Hematopoietic multipotent progenitor cell treated with erythropoietin and hydrocortisone succinate and interleukin-3 and kit ligand, for 8 days (in vitro differentiated cells): ENCODE measurements at regions not wholly inside any gene's neighbourhood (a gene's known extent, or its start where the extent isn't known, plus 50 kb on each side); places are given as distances from the start of the nearest gene placed in this dataset.

Source experiments
- DNase-seq: peaks from one replicate; pipeline ENCODE4 v3.0.0-alpha.2; 2015

DNA sequence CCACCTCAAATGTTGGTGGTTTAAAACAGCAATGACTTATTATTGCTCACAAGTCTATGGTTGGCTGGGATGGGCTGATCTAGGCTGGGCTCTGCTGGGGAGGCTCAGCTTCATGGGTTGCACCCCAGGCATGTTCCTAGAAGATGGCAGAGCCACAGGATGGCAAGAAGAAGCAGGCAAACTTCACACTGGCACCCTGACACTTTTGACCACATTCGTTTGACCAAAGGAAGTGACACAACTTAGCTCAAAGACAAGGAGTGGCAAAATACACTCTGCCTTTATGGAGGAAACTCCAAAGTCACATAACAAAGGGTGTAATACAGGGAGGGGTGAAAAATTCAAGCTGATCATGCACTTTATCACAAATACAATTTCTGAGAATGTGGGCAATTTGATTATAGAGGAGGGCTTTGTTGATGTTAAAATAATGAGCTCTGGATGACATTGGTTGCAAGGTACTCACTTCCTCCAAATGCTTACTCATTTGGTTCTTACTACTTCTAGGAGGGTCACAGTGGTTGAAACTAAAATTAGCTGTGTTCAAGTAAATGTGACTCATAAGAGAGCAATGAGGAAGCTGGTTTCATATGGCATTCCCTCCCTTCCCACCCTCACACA lies 249.2 kb upstream of the RPS6KA3 start:
- no peak for DNase-seq

DNA sequence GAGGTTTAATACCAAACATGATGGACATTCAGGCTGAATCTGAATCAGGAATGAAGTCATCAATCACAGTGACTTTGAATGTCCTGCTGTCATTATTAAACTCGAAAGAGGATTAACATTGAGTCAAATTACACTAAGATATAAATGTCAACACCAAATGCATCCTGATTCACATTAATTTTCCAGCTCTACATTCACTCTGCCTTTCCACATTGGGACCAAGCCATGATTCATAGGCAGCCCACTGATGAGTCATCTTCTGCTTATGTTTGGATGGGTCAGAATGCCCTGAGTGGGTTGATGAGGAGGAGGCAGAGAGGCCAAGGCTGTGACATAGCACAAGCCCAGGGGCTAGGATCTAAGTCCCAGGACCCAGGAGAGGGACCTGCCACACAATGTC lies 247.6 kb upstream of the RPS6KA3 start:
- no peak for DNase-seq

DNA sequence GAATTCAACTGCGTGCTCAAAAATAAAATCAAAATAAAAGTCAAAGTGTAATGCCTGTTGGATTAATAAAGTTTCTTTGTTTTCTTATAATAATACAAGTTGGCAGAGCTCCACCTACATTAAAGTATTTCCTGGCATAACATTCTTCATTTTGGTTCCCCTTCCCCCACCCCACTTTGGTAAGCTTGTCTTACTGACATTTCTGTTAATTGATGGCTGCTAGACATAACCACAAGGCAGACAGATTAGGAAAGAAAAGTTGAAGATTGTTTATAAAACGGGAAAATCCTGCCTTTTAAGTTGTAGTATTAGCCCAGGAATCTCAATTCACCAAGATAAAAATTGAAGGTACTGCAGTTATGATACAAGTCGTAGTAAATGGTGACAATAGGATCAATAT lies 246.5 kb upstream of the RPS6KA3 start:
- DNase-seq, result no peak

DNA sequence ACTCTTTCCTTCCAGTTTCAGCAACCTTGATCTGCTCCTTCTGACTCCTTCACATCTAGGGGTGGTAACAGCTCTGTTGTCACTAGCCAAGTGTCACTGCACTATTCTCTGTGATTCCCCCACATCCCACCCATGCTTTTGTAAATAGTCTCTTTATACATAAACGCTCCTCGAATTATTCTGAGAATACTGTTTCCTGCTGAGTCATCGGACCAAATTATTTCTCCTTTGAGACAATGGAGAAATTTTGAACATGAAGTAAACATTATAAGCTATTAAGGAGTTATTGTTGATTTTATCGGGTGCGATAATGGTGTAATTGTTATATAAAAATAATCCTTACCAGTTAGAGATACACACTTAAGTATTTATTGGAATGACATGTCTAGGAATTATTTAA lies 245.1 kb upstream of the RPS6KA3 start:
- DNase-seq, result no peak

DNA sequence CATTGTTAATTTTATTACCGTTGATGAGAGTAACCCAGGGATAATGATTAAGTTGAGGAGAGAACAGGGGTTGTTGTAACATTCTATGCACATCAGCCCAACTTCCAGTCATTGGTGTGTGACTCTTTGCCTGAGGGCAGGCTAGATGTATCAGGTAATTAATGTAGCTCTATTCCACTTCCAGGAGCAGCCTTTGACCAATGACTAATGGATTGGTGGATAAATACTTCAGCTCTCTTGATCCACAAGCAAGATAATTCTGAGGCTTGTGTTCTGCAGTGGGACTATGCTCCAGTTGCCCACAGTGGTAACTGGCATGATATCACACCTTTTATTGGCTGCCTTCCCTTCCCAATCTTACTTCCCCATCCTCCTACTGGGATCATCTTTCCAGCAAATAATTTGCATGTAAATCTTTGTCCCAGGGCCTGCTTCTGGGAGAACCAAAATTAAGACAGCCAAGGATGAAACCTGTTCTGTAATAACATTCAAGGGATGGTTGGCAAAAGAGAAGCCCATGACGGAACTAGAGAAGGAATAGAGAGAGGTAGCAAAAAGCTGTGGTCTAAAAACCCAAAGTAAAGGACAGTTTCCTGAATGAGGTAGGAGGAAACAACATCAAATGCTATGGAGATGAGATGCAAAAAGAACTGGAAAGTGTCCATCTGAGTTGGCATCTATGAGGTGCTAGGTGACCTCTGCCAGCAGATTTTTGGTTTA lies 241.4 kb upstream of the RPS6KA3 start:
- no peak for DNase-seq

DNA sequence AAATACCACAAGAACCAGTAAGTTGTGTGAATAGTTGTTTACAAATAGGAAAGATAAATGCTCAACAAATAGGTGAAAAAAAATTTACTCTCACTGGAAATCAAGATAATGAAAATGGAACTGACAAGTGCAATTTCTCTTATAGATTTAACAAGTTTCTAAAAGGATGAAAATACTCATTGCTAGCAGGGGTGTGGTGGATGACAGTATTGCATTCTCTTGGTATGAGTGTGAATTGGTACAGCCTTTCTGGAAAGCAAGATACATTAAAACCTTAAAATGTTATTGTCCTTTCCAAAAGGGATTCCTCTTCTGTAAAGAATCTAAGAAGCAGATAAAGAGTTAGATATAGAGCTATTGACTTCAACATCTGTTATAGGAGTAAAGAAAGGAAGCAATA lies 240.0 kb upstream of the RPS6KA3 start:
- DNase-seq, result no peak

DNA sequence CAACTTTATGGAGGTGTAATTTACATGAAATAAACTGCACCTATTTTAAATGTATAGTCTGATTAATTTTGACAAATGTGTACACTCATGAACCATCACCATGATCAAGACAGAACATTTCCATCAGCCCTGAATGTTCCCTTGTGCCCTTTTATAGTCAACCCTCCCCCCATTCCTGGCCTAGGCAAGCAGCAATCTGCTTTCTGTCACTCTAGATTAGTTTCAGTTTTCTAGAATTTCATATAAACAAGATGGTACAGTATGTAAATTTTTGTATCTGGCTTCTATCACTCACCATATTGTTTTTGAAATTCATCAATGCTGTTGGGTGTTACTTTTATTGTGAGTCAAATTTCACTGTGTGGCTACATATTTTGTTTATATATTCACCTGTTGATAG lies 234.2 kb upstream of the RPS6KA3 start:
- no peak for DNase-seq

DNA sequence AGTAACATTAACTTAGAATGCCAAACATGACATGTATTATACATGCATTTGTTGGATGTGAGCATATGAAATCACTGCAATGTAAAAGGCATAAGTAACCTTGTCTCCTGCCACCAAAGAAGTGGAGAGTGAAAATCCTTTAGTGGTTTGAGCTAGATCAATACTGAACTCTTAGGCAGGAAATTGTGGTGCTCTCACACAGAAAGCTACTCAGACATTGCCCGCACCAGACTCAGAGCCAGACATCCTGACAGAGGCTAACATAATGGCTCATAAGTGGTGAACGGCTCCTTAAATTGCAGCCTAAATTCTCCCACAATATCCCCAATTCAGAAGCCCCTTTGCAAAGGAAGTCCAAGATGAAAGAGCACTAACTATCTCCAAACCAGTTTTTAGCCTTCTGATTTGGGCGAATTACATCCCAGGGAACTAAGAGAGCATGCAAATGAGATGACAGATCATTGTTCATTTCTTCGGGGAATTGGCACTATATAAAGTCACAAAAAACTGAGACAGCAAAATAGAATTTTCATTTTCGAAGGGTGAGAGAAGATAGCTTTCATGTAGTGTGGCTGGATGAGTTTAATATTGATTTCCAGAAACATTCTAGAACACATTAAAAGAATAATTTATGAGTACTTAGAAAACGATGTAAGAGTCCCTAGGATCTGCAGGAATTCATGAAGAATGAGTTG lies 233.6 kb upstream of the RPS6KA3 start:
- DNase-seq, result no peak

DNA sequence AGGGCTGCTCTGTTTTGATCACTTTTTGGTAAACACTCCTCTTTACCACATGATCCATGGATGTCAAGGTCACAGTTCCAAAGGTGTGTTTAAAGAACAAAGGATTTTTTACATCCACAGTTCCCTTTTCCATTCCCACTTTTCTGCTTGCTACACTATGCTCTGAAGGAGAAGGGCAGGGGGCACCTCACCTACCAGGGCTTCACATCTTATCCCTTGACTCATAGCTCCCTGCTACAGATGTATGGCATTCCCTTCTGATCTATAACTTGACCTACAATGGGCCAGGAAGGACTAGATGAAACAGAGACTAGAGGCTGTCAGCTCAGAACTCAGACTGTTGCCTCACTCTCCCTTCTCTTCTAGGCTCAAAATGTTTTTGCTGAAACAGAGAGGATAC lies 233.1 kb upstream of the RPS6KA3 start:
- DNase-seq, result no peak

DNA sequence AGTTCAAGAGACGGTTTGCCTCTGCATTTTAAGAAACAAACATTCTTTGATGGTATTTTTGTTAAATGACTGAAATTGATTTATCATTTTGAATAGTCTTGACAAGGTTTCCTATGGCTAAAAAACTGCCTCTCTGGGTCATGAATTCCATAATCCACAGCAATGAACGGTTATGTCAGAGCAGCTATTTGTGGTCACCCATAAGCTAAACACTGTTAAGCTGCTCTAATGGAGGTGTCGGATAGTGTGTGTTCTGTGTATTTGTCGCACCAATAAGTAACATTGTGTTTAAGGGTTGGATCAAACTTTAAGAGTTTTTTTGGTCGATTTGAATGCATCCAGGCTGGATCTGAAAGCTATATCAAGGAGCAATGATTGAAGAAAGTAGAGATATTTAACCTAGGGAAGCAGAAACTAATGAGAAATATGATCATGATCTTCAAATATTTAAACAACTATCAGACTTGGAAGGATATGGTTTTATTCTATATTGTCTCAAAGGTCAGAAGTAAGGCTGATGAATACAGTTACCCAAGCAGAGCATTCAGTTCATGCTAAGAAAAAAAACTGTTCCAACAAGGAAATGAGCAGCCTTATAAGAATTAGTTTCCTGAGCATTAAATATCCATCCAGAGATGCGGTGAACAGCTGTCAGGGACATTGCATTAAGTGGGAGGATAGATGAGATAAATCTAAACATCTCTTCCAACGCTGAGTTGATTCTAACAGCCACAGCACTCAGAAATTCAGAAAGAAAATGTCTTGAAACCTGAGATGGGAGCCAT lies 232.3 kb upstream of the RPS6KA3 start:
- DNase-seq, result no peak

DNA sequence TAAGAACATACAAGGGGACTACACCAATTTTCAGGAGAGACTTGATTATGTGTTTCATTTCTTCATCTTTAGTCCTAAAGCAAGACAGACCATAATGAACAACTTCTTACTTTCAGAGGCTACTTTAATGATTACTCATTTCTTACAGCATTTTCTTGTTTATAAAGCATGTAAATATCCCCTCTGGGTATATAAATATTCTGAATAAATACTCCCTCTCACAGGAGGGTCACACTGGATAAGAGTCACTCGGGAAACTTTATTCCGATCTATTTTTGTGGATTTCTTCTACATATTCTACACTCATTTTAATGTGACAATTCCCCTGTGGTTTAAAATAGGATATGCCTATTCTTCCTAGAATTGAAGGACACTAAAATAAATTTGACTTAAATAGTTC lies 228.9 kb upstream of the RPS6KA3 start:
- no peak for DNase-seq

DNA sequence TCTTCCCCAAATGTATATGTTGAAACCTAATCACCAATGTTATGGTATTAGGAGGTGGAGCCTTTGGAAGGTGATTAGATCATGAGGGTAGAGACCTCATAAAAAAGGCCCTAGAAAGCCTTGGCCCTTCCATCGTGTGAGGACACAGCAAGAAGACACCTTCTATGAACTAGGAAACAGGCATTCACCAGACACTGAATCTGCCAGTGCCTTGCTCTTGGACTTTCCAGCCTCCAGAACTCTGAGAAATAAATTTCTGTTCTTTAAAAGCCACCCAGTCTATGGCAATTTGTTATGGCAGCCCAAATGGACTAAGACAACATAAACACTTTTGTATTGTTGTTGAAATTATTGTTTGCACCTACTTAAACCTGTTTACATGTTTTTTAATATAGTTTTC lies 221.8 kb upstream of the RPS6KA3 start:
- DNase-seq, result no peak

DNA sequence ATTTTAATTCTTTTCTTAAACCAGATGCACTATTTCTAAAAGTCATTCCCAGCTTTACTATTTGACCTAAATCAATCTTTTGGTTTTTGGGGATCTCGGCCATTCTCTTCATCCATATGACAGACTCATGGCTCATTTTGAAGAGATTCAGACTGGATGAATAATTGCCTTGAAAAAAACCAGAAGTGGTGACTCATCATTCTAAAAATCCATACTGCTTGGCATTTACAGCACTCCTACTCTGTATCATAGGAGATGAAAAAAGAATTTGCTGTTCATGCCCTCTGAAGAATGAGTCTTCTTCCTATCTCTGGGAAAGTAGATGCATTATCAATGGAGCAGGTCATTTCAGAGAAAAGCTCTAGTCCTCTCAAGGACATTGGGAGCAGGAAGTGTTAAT lies 220.5 kb upstream of the RPS6KA3 start:
- DNase-seq, result no peak

DNA sequence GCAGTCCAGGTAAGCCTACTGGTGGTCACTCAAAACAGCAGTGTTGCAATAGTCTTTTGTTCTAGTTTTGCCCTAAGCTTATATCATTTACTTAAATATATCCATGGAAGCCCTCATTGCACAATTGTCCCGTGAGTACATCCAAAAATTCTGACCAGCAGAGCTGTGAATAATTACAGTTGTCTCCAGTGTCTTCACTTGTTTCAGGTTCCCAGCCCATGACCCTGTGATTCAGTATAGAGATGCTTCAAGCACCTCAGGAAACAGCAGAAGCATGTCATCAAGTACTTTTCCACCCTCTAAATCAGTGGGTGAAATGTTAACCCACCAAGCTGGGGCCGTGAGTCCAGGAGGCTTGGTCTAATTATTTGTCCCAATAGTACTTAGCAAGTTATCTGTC lies 214.9 kb upstream of the RPS6KA3 start:
- DNase-seq, result no peak

DNA sequence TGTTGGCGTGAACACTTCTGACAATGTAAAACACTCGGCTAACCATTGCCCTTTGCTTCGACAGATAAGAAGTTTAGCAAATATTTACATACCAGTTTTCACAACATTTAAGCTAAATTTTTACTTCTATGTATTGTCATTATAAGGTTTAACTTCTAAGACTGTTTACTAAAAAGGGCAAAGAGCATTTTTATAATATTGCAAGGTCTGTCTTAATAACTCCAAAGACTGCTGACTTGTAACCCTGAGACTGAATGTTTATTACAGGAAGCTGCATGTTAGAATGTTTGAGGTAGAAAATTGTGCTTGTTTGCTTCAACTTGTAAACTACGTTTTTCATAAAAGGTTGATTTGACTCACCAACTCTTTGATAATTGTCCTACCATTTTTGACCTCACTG lies 213.2 kb upstream of the RPS6KA3 start:
- DNase-seq, result no peak

DNA sequence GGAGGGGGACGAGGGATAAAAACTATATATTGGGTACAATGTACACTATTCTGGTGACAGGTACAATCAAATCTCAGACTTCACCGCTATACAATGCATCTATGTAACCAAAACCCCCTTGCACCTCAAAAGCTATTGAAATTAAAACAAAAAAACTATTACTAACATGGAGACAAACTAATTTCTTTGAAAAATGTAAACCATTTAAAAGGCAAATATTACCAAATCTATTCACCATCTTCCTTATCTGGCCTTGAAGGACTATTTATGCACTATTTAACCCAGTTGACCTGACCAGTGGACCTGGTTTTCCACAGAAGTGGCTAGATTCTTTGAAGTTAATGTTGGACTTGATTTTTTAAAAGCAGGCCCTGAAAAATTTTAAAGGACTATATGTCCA lies 212.3 kb upstream of the RPS6KA3 start:
- DNase-seq, result no peak

DNA sequence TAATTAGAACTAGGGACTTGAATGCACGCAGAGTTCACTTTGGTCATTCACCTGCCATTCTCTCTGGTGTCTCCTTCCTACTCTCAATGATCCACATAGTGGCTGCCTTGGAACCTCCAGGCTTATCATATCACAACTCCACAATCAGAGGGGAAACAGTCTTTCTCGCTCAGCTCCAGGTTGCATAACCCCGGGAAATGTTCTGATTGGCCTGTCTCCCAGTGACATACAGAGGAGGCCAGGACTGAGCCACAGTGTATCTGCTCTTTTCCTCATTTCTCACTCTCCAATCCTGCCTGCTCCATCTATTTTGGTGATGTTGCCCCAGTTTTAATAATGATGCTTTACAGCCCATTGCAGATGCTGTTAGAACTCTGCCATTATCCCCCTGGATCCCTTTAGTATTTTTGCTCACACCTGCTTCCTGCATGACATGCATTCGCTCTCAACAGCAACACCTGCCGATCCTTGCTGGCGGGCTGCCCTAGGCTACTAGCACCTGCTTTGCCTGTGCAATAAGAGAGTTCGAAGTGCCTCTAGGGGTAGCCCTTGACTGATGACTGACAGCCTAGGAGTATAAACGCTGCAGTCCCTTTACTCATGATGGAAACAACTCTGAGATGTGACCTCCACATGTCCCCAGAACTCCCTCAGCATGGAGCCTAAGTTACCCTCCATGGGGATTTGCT lies 211.3 kb upstream of the RPS6KA3 start:
- no peak for DNase-seq

DNA sequence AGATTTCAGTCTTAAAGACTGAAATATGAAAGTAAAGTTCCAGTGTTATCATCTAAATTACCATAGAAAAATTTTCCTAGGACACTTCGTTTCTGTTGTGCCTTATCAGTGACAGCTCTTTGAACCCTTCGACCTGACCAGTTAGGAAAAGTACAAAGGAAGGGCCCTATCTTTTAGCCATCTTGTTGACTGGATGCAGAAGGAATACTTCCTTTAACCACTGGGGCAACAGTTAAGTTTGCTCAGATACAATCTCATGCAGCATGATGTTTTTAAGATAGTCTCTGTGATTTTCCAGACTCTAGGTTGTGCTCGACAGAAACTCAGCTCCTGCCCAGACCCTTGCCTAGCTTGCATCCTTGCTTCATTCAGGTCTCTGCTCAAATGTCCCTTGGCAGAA lies 210.5 kb upstream of the RPS6KA3 start:
- DNase-seq, result no peak

DNA sequence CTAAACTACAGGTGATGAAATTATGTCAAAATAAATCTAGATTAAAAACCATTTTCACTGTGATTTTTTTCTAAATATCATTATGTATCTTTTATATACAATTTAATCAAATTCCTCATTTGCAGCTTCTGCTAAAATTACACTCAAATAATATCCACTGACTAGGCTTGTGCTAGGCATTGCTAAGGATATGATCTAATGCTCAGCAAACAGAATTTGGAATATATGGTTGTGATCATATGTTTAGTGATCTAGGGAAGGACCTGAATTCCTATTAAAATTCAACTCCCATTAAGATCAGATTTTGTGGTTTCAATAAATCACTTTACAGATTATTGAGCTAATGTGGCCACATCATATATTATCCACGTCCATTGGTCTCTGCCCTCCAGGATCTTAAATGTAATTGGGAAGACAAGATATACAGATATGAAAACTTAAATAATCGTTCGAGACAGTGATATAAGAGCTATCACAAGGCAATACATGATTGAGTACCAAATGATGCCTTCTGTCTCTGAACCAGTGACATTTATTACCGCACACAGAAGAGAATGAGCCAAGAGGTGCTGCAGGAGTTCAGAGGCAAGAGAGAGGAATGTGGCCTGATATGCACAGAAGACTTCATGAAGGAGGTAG lies 206.0 kb upstream of the RPS6KA3 start:
- DNase-seq, result no peak

DNA sequence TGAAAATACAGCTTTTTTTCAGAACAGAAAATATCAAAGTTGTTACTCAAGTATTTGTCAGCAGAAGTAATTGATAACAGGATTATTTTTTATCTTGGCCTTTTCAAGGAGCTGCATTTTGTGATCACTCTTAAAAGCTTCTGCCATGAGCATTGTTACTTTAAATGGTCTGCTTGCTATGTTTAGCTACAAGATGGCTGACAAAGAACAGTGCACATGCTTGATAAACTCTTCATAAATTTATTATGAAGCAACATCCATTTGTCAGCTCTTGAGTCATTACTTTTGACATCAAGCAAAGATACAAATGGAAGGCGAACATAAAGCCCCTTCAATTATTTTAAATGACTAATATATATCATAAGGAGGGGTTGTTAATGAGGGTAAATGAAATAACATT lies 205.4 kb upstream of the RPS6KA3 start:
- DNase-seq, result no peak

DNA sequence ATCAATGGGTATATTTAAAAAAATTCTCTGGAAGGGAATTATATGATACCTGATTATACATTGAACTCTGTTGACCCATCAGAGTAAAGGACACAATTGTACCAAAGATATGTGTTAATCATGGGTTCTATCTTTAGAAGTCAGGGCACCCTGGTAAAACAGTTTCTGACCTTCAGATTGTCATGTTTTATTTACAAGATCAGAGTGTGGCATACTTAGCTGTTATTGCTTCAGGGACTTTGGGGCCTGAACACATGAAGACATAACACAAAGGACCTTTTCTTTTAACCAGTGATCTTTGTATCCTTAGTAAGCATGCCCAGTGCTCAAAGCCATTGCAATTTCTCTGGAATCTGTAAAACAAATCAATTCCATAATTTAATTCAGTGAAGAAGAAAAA lies 204.8 kb upstream of the RPS6KA3 start:
- no peak for DNase-seq

DNA sequence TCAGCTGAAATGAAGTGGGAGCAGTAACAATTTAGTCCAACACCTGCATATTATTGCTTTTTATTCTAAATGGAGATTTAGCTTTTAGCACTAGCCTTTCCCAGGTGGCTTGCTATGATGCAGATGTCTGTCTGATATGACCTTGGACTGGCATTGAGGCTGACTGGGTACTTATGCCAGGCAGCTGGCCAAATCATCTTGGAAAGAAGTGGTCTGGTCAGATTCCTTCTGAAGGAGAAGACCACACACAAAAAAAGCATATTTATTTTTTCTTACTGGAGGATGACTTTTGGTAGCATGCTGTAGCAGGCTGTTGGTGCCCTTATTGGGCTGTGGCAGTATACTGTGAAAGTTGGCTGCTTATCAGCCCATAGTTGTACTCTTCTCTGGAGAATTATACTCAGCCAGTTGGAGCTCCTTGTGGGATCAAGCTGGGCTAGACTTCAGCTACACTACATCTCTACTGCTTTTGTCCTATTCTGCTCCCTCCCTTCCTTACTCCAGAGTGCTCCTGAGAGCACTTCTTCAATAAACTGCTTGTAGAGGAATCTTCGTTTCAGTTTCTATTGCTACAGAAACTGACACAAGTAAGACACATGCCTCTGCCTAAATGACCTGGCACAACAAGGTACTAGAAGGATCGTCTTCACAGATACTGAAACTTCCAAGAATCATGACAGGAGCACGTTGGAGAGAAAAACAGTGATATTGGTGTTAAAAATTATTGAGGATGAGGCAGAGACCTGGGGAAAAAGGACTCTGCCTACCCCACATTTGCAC lies 196.8 kb upstream of the RPS6KA3 start:
- no peak for DNase-seq
